DOHH2 (cell line): ENCODE measurements at regions not wholly inside any gene's neighbourhood (a gene's known extent, or its start where the extent isn't known, plus 50 kb on each side); places are given as distances from the start of the nearest gene placed in this dataset.

Experiments
- H3F3A ChIP-seq: fragments of 200-600 bp; sonication (generic), shearing (Covaris generic); 2 replicates; pipeline ENCODE4 v1.6.0; 2016; ENCODE audit warnings: antibody characterized with exemption, mild to moderate bottlenecking; ENCODE audit not compliant: control insufficient read depth, insufficient read depth
- H3K27ac ChIP-seq: fragments of 200-600 bp; sonication (generic); 2 replicates; pipeline ENCODE4 v1.5.1; 2014; ENCODE audit warnings: low read depth, mild to moderate bottlenecking, low read length, moderate library complexity
- H3K27me3 ChIP-seq: fragments of 200-600 bp; sonication (generic); 2 replicates; pipeline ENCODE4 v1.6.1; 2014; ENCODE audit warnings: mild to moderate bottlenecking, low read length, mixed read lengths; ENCODE audit not compliant: control insufficient read depth
- H3K36me3 ChIP-seq: fragments of 200-600 bp; sonication (generic); 2 replicates; pipeline ENCODE4 v1.6.1; 2014; ENCODE audit warnings: mild to moderate bottlenecking, low read length, moderate library complexity, mixed read lengths; ENCODE audit not compliant: control insufficient read depth
- H3K4me1 ChIP-seq: fragments of 200-600 bp; sonication (generic); 2 replicates; pipeline ENCODE4 v1.6.1; 2014; ENCODE audit warnings: mild to moderate bottlenecking, low read length, mixed read lengths; ENCODE audit not compliant: control insufficient read depth
- H3K4me2 ChIP-seq: fragments of 200-600 bp; sonication (generic); 2 replicates; pipeline ENCODE4 v1.6.0; 2014; ENCODE audit warnings: mild to moderate bottlenecking, low read length, moderate library complexity
- H3K4me3 ChIP-seq: fragments of 200-600 bp; sonication (generic); 2 replicates; pipeline ENCODE4 v1.5.1; 2014; ENCODE audit warnings: mild to moderate bottlenecking, low read length, mixed read lengths
- H3K79me2 ChIP-seq: fragments of 200-600 bp; sonication (generic); 2 replicates; pipeline ENCODE4 v1.6.1; 2014; ENCODE audit warnings: mild to moderate bottlenecking, low read length, mixed read lengths; ENCODE audit not compliant: control insufficient read depth
- H3K9me2 ChIP-seq: fragments of 200-600 bp; sonication (generic); replicated peaks from 2 replicates; pipeline ENCODE4 v1.6.1; 2014; ENCODE audit warnings: mild to moderate bottlenecking, low read length, mixed read lengths; ENCODE audit not compliant: control insufficient read depth
- H3K9me3 ChIP-seq: fragments of 200-600 bp; sonication (generic); 2 replicates; pipeline ENCODE4 v1.6.1; 2014; ENCODE audit warnings: antibody characterized with exemption, low read length, mixed read lengths; ENCODE audit not compliant: control insufficient read depth, insufficient read depth
- H4K20me1 ChIP-seq: fragments of 200-600 bp; sonication (generic); 2 replicates; pipeline ENCODE4 v1.6.0; 2014; ENCODE audit warnings: low read depth, mild to moderate bottlenecking, antibody characterized with exemption, low read length, moderate library complexity; ENCODE audit not compliant: control insufficient read depth, insufficient read depth
- EZH2phosphoT487 ChIP-seq: fragments of 200-600 bp; sonication (generic); IDR thresholded peaks from 2 replicates; pipeline ENCODE4 v1.6.1; 2017; ENCODE audit warnings: borderline replicate concordance, mild to moderate bottlenecking, antibody characterized with exemption, low read length, moderate library complexity, mixed read lengths
- TF ChIP-seq, protein P1 (sequence below): fragments of 200-600 bp; sonication (generic); IDR thresholded peaks from one replicate; pipeline ENCODE4 v1.5.1; 2014; ENCODE audit warnings: antibody characterized with exemption, mild to moderate bottlenecking, low read depth, low read length; ENCODE audit not compliant: poor library complexity, severe bottlenecking

DNA sequence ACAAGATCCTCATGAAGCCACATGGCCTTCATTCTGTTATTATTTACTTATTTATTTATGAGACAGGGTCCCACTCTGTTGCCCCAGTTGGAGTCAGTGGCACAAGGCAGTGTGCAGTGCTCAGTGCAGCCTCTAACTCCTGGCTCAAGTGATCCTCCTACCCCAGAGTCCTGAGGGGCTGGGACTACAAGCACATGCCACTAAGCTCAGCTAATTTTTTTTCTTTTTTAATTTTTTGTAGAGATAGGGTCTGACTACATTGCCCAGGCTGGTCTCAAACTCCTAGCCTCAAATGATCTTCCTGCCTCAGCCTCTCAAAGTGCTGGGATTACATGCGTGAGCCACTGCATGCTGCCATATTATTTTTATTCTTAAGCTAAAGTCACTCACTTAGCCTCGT lies 241.4 kb downstream of the UQCRFS1 start:
- H3K4me3 ChIP-seq = no peak overlapping the region
- no peaks in the 10 kb centered on the region for H3K9me2 ChIP-seq
- H3K27me3 ChIP-seq = no peaks in the 10 kb centered on the region

DNA sequence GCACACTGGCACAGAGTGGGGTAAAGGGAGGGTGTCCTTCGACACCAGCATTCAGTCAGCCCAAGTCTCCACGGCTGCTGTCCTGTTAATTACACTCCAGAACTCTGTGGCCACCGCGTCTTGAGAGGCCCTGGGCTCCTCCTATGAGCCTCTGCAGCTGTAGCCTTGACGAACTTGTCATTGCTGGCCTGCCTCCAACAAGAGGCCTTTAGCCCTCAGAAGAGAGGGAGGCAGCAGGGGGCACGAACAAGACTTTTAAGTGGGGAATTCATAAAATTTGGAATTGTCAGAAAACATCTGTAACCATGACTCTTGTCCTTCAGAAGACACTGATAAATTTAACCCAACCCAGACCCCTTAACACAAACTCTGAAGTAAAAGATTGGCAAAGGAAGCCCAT lies 241.9 kb downstream of the UQCRFS1 start:
- Histone ChIP-seq H4K20me1 (no peaks in the 10 kb centered on the region), H3K9me2 (no peaks in the 10 kb centered on the region), H3F3A (no peaks in the 10 kb centered on the region), H3K27ac (no peak overlapping the region), H3K36me3 (no peaks in the 10 kb centered on the region), H3K27me3 (no peaks in the 10 kb centered on the region), H3K4me1 (no peaks in the 10 kb centered on the region), H3K4me2 (no peak overlapping the region), H3K9me3 (no peaks in the 10 kb centered on the region), H3K79me2 (no peaks in the 10 kb centered on the region), H3K4me3 (no peak overlapping the region)
- TF ChIP-seq EZH2phosphoT487 = no peak
- TF ChIP-seq, protein P1, sequence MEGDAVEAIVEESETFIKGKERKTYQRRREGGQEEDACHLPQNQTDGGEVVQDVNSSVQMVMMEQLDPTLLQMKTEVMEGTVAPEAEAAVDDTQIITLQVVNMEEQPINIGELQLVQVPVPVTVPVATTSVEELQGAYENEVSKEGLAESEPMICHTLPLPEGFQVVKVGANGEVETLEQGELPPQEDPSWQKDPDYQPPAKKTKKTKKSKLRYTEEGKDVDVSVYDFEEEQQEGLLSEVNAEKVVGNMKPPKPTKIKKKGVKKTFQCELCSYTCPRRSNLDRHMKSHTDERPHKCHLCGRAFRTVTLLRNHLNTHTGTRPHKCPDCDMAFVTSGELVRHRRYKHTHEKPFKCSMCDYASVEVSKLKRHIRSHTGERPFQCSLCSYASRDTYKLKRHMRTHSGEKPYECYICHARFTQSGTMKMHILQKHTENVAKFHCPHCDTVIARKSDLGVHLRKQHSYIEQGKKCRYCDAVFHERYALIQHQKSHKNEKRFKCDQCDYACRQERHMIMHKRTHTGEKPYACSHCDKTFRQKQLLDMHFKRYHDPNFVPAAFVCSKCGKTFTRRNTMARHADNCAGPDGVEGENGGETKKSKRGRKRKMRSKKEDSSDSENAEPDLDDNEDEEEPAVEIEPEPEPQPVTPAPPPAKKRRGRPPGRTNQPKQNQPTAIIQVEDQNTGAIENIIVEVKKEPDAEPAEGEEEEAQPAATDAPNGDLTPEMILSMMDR = no peak

More for the DNA sequence above, 241.4 kb downstream of the UQCRFS1 start:
- TF ChIP-seq, protein P1 = no peak
- no peak for TF ChIP-seq EZH2phosphoT487
- Histone ChIP-seq H3K9me3 (no peaks in the 10 kb centered on the region), H4K20me1 (no peaks in the 10 kb centered on the region), H3K79me2 (no peaks in the 10 kb centered on the region), H3K27ac (no peak overlapping the region), H3K4me2 (no peak overlapping the region), H3K4me1 (no peaks in the 10 kb centered on the region), H3K36me3 (no peaks in the 10 kb centered on the region), H3F3A (no peaks in the 10 kb centered on the region)

DNA sequence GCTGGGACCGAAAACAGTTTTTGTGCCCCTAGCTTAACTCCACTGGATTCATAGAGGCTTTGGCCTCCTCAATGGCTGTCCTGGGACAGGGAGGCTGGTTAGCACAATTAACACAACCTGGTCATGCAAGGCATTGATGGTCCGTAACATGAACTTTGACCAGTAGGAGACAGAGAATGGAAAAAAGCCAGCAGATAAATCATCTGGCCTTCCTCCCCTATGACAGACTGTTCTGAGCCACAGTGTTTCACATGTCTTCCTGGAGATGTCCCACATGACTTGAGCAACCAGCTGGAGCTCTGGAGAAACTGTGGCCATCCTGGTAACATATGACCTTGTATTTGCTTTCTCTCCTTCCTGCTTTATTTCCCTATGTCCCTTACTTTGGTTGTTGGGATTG lies 244.2 kb downstream of the UQCRFS1 start:
- H3K27ac ChIP-seq = no peak overlapping the region
- TF ChIP-seq, protein P1 = no peak
- no peak for TF ChIP-seq EZH2phosphoT487
- H3K36me3 ChIP-seq = no peaks in the 10 kb centered on the region
- H3K4me2 ChIP-seq = no peak overlapping the region
- no peaks in the 10 kb centered on the region for H3K9me3 ChIP-seq
- H3K9me2 ChIP-seq = no peaks in the 10 kb centered on the region
- H4K20me1 ChIP-seq = no peaks in the 10 kb centered on the region
- H3K4me3 ChIP-seq = no peak overlapping the region
- H3F3A ChIP-seq = no peaks in the 10 kb centered on the region
- no peaks in the 10 kb centered on the region for H3K27me3 ChIP-seq
- H3K79me2 ChIP-seq = no peaks in the 10 kb centered on the region
- H3K4me1 ChIP-seq = no peaks in the 10 kb centered on the region
